ENCODE measurements at regions not wholly inside any gene's neighbourhood (a gene's known extent, or its start where the extent isn't known, plus 50 kb on each side); places are given as distances from the start of the nearest gene placed in this dataset.

GRCh38 chr10:47112612-47113011 is 187.4 kb upstream of the GDF10 start:
- H3F3A ChIP-seq (ENCODE audit: insufficient read depth, low read depth), result no peaks in the 10 kb centered on the region
- H3K9me2 ChIP-seq (ENCODE audit: insufficient read depth), result no peaks in the 10 kb centered on the region
- H3K4me3 ChIP-seq, result no peak overlapping the region
- no peaks in the 10 kb centered on the region for H3K27me3 ChIP-seq (ENCODE audit: insufficient read depth, low read depth)
- no peak overlapping the region for H3K27ac ChIP-seq
- intact Hi-C loops (cut with micrococcal nuclease; ENCODE audit: unreplicated experiment), result no loop called here
- H4K20me1 ChIP-seq (ENCODE audit: insufficient read depth), result no peaks in the 10 kb centered on the region
- H3K79me2 ChIP-seq (ENCODE audit: low read depth), result no peaks in the 10 kb centered on the region
- DNase-seq, result no peak
- ChIA-PET CTCF (no interaction called here), POLR2A (ENCODE audit: unreplicated experiment) (no interaction called here)
- H2AFZ ChIP-seq, result no peak overlapping the region
- H3K9me3 ChIP-seq (ENCODE audit: insufficient read depth, low read depth), result no peaks in the 10 kb centered on the region
- H3K36me3 ChIP-seq (ENCODE audit: low read depth), result no peaks in the 10 kb centered on the region
- BruUV-seq (replicated peaks), result no TSS peak
- no peaks in the 10 kb centered on the region for H3K4me1 ChIP-seq (replicated peaks; ENCODE audit: insufficient read depth)
- H3K4me2 ChIP-seq, result no peak overlapping the region
- TF ChIP-seq, protein P1, sequence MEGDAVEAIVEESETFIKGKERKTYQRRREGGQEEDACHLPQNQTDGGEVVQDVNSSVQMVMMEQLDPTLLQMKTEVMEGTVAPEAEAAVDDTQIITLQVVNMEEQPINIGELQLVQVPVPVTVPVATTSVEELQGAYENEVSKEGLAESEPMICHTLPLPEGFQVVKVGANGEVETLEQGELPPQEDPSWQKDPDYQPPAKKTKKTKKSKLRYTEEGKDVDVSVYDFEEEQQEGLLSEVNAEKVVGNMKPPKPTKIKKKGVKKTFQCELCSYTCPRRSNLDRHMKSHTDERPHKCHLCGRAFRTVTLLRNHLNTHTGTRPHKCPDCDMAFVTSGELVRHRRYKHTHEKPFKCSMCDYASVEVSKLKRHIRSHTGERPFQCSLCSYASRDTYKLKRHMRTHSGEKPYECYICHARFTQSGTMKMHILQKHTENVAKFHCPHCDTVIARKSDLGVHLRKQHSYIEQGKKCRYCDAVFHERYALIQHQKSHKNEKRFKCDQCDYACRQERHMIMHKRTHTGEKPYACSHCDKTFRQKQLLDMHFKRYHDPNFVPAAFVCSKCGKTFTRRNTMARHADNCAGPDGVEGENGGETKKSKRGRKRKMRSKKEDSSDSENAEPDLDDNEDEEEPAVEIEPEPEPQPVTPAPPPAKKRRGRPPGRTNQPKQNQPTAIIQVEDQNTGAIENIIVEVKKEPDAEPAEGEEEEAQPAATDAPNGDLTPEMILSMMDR (conservative IDR thresholded peaks at IDR 0.05), result no peak
- TF ChIP-seq EZH2 (IDR thresholded peaks at IDR 0.05; ENCODE audit: low read depth), result no peak

GRCh38 chr10:47113907-47114500 is 186.0 kb upstream of the GDF10 start:
- Histone ChIP-seq H3F3A (ENCODE audit: insufficient read depth, low read depth) (no peaks in the 10 kb centered on the region), H3K4me2 (no peak overlapping the region), H3K9me3 (ENCODE audit: insufficient read depth, low read depth) (no peaks in the 10 kb centered on the region), H3K36me3 (ENCODE audit: low read depth) (no peaks in the 10 kb centered on the region), H3K4me1 (replicated peaks; ENCODE audit: insufficient read depth) (no peaks in the 10 kb centered on the region), H3K4me3 (no peak overlapping the region), H4K20me1 (ENCODE audit: insufficient read depth) (no peaks in the 10 kb centered on the region), H3K27me3 (ENCODE audit: insufficient read depth, low read depth) (no peaks in the 10 kb centered on the region), H3K27ac (no peak overlapping the region), H3K79me2 (ENCODE audit: low read depth) (no peaks in the 10 kb centered on the region), H2AFZ (no peak overlapping the region), H3K9me2 (ENCODE audit: insufficient read depth) (no peaks in the 10 kb centered on the region)
- ChIA-PET POLR2A (ENCODE audit: unreplicated experiment) (no interaction called here), CTCF (no interaction called here)
- no TSS peak for BruUV-seq (replicated peaks)
- no peak for DNase-seq
- TF ChIP-seq EZH2 (IDR thresholded peaks at IDR 0.05; ENCODE audit: low read depth), result no peak
- TF ChIP-seq, protein P1 (conservative IDR thresholded peaks at IDR 0.05), result no peak
- intact Hi-C loops (cut with micrococcal nuclease; ENCODE audit: unreplicated experiment), result no loop called here

DNA sequence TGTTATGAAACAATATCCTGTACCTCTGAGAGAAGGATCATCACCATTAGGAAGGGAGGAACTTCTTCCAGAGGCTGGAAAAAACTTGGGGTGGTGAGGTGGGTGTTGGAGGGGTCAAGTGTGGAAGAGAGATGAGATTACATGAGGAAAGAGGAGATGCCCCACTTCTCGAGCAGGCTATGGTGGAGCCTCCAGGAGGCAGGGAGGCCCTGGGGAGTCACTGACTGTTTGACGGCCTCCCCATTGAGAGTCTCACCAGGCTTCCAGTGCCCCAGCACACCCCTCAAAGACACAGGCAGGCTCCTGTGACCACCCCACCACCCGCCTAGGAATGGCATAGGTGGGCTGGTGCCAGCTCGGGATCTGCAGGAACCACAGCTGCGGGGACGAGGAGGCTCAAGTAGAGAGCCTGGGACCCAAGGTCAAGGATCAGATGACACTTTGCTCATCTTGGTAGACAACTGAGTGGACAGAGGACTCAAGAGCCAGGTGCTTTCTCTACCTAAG is 185.3 kb upstream of the GDF10 start:
- no peak for DNase-seq
- ChIA-PET CTCF (no interaction called here), POLR2A (ENCODE audit: unreplicated experiment) (no interaction called here)
- no peaks in the 10 kb centered on the region for H3K9me3 ChIP-seq (ENCODE audit: insufficient read depth, low read depth)
- no peaks in the 10 kb centered on the region for H3K4me1 ChIP-seq (replicated peaks; ENCODE audit: insufficient read depth)
- no peak overlapping the region for H2AFZ ChIP-seq
- no peak overlapping the region for H3K27ac ChIP-seq
- no peak overlapping the region for H3K4me2 ChIP-seq
- TF ChIP-seq, protein P1 (conservative IDR thresholded peaks at IDR 0.05), result no peak
- TF ChIP-seq EZH2 (IDR thresholded peaks at IDR 0.05; ENCODE audit: low read depth), result no peak
- no peaks in the 10 kb centered on the region for H3K36me3 ChIP-seq (ENCODE audit: low read depth)
- intact Hi-C loops (cut with micrococcal nuclease; ENCODE audit: unreplicated experiment), result no loop called here
- H3K4me3 ChIP-seq, result no peak overlapping the region
- H3K27me3 ChIP-seq (ENCODE audit: insufficient read depth, low read depth), result no peaks in the 10 kb centered on the region
- BruUV-seq (replicated peaks), result no TSS peak
- H3F3A ChIP-seq (ENCODE audit: insufficient read depth, low read depth), result no peaks in the 10 kb centered on the region
- H3K9me2 ChIP-seq (ENCODE audit: insufficient read depth), result no peaks in the 10 kb centered on the region
- H4K20me1 ChIP-seq (ENCODE audit: insufficient read depth), result no peaks in the 10 kb centered on the region
- H3K79me2 ChIP-seq (ENCODE audit: low read depth), result no peaks in the 10 kb centered on the region
